DMS53 (cell line): ENCODE measurements at regions not wholly inside any gene's neighbourhood (a gene's known extent, or its start where the extent isn't known, plus 50 kb on each side); places are given as distances from the start of the nearest gene placed in this dataset.

Source experiments
- DNase-seq: peaks from one replicate; lab custom pipeline; 2025; lab: John Stamatoyannopoulos, UW

- DNase-seq = no peak
Measured at GRCh38 chr1:38287036-38287435, 240.4 kb upstream of the POU3F1 start.

- no peak for DNase-seq
Measured at GRCh38 chr1:38285807-38286530, 239.4 kb upstream of the POU3F1 start.

- DNase-seq = no peak
Measured at GRCh38 chr1:38284953-38285352, 238.4 kb upstream of the POU3F1 start.

- no peak for DNase-seq
Measured at GRCh38 chr1:38283696-38284470, 237.3 kb upstream of the POU3F1 start.

GRCh38 chr1:38279148-38279547 lies 232.6 kb upstream of the POU3F1 start:
- DNase-seq = no peak

- DNase-seq = no peak
Measured at GRCh38 chr1:38277646-38278045, 231.1 kb upstream of the POU3F1 start.

- DNase-seq = no peak
Measured at GRCh38 chr1:38275960-38276359, 229.4 kb upstream of the POU3F1 start.

GRCh38 chr1:38274974-38275373 lies 228.4 kb upstream of the POU3F1 start:
- DNase-seq = no peak

- DNase-seq = no peak
Measured at GRCh38 chr1:38273196-38273804, 226.7 kb upstream of the POU3F1 start.

GRCh38 chr1:38272515-38272914 lies 225.9 kb upstream of the POU3F1 start:
- no peak for DNase-seq

- no peak for DNase-seq
Measured at GRCh38 chr1:38270849-38271633, 224.4 kb upstream of the POU3F1 start.

- DNase-seq = no peak
Measured at GRCh38 chr1:38269923-38270848, 223.6 kb upstream of the POU3F1 start.

GRCh38 chr1:38268226-38268625 lies 221.6 kb upstream of the POU3F1 start:
- DNase-seq = no peak

GRCh38 chr1:38267037-38268036 lies 220.7 kb upstream of the POU3F1 start:
- no peak for DNase-seq

GRCh38 chr1:38266197-38266520 lies 219.6 kb upstream of the POU3F1 start:
- peak; percentile 17 for DNase-seq

- DNase-seq = no peak
Measured at GRCh38 chr1:38265293-38266196, 219.0 kb upstream of the POU3F1 start.

GRCh38 chr1:38263438-38263837 lies 216.8 kb upstream of the POU3F1 start:
- DNase-seq = no peak

GRCh38 chr1:38261574-38261973 lies 215.0 kb upstream of the POU3F1 start:
- no peak for DNase-seq

GRCh38 chr1:38258085-38258627 lies 211.6 kb upstream of the POU3F1 start:
- no peak for DNase-seq
